ENCODE measurements at regions not wholly inside any gene's neighbourhood (a gene's known extent, or its start where the extent isn't known, plus 50 kb on each side); places are given as distances from the start of the nearest gene placed in this dataset.

GRCh38 chr14:41071351-41071750, 535.3 kb upstream of the LRFN5 start:
- DNase-seq (ENCODE audit: low read depth): no peak
- CTCF ChIA-PET: no interaction called here
- POLR2A ChIA-PET: no interaction called here
- Histone ChIP-seq H3K36me3 (ENCODE audit: control insufficient read depth, insufficient read depth, low read length) (no peaks in the 10 kb centered on the region), H3K4me3 (ENCODE audit: low read depth, low read length) (no peak overlapping the region), H3K27me3 (ENCODE audit: control insufficient read depth, insufficient read depth, low read length) (no peaks in the 10 kb centered on the region)
- TF ChIP-seq CTCF (IDR thresholded peaks at IDR 0.05; ENCODE audit: insufficient read depth, low read depth, low read length): no peak

- ChIA-PET POLR2A (no interaction called here), CTCF (no interaction called here)
- DNase-seq (ENCODE audit: low read depth): no peak
- no peak for TF ChIP-seq CTCF (IDR thresholded peaks at IDR 0.05; ENCODE audit: insufficient read depth, low read depth, low read length)
- H3K36me3 ChIP-seq (ENCODE audit: control insufficient read depth, insufficient read depth, low read length): no peaks in the 10 kb centered on the region
- no peaks in the 10 kb centered on the region for H3K27me3 ChIP-seq (ENCODE audit: control insufficient read depth, insufficient read depth, low read length)
- no peak overlapping the region for H3K4me3 ChIP-seq (ENCODE audit: low read depth, low read length)
Observed at GRCh38 chr14:41062826-41063225, 543.9 kb upstream of the LRFN5 start.

- ChIA-PET POLR2A (no interaction called here), CTCF (no interaction called here)
- no peak for TF ChIP-seq CTCF (IDR thresholded peaks at IDR 0.05; ENCODE audit: insufficient read depth, low read depth, low read length)
- no peaks in the 10 kb centered on the region for H3K36me3 ChIP-seq (ENCODE audit: control insufficient read depth, insufficient read depth, low read length)
- H3K4me3 ChIP-seq (ENCODE audit: low read depth, low read length): no peak overlapping the region
- DNase-seq (ENCODE audit: low read depth): no peak
- H3K27me3 ChIP-seq (ENCODE audit: control insufficient read depth, insufficient read depth, low read length): no peaks in the 10 kb centered on the region
Observed at GRCh38 chr14:41055589-41055988, 551.1 kb upstream of the LRFN5 start.

GRCh38 chr14:41051801-41052200, 554.9 kb upstream of the LRFN5 start:
- H3K27me3 ChIP-seq (ENCODE audit: control insufficient read depth, insufficient read depth, low read length): no peaks in the 10 kb centered on the region
- ChIA-PET POLR2A (no interaction called here), CTCF (no interaction called here)
- no peaks in the 10 kb centered on the region for H3K36me3 ChIP-seq (ENCODE audit: control insufficient read depth, insufficient read depth, low read length)
- no peak overlapping the region for H3K4me3 ChIP-seq (ENCODE audit: low read depth, low read length)
- no peak for DNase-seq (ENCODE audit: low read depth)
- no peak for TF ChIP-seq CTCF (IDR thresholded peaks at IDR 0.05; ENCODE audit: insufficient read depth, low read depth, low read length)

GRCh38 chr14:41047763-41048162, 558.9 kb upstream of the LRFN5 start:
- POLR2A ChIA-PET: no interaction called here

More at GRCh38 chr14:41047763-41048162, 558.9 kb upstream of the LRFN5 start:
- H3K4me3 ChIP-seq (ENCODE audit: low read depth, low read length): no peak overlapping the region
- DNase-seq (ENCODE audit: low read depth): no peak
- no peak for TF ChIP-seq CTCF (IDR thresholded peaks at IDR 0.05; ENCODE audit: insufficient read depth, low read depth, low read length)
- H3K36me3 ChIP-seq (ENCODE audit: control insufficient read depth, insufficient read depth, low read length): no peaks in the 10 kb centered on the region
- CTCF ChIA-PET: no interaction called here
- no peaks in the 10 kb centered on the region for H3K27me3 ChIP-seq (ENCODE audit: control insufficient read depth, insufficient read depth, low read length)
